ENCODE measurements at regions not wholly inside any gene's neighbourhood (a gene's known extent, or its start where the extent isn't known, plus 50 kb on each side); places are given as distances from the start of the nearest gene placed in this dataset.

DNA sequence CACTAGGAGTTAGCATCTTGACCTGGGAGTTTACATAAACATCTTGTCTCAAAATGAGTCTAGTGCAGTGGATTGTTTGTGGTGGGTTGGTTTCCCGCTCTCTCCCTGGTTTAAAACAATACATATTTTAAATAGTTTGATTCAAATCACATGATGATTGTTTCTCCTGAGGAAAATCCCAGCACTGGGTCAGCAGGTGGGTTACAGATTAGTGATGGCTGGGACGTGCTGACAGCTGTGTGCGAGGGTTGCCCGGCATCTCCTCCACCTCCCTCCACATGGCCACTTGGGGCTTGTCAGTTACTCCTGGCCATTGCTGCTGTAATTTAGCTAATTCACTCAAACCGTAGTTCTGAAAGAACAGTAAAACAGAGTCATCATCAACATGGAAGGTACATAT, 306.4 kb upstream of the CITED2 start:
- TF ChIP-seq, protein P1, sequence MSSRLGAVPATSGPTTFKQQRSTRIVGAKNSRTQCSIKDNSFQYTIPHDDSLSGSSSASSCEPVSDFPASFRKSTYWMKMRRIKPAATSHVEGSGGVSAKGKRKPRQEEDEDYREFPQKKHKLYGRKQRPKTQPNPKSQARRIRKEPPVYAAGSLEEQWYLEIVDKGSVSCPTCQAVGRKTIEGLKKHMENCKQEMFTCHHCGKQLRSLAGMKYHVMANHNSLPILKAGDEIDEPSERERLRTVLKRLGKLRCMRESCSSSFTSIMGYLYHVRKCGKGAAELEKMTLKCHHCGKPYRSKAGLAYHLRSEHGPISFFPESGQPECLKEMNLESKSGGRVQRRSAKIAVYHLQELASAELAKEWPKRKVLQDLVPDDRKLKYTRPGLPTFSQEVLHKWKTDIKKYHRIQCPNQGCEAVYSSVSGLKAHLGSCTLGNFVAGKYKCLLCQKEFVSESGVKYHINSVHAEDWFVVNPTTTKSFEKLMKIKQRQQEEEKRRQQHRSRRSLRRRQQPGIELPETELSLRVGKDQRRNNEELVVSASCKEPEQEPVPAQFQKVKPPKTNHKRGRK (tag; IDR thresholded peaks at IDR 0.05), result no peak
- TF ChIP-seq, protein P2, sequence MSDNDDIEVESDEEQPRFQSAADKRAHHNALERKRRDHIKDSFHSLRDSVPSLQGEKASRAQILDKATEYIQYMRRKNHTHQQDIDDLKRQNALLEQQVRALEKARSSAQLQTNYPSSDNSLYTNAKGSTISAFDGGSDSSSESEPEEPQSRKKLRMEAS (CRISPR knock-in tag; IDR thresholded peaks at IDR 0.05), result no peak
- no peak for TF ChIP-seq MTA3 (IDR thresholded peaks at IDR 0.05; ENCODE audit: borderline replicate concordance)
- no peak for TF ChIP-seq SMC3 (conservative IDR thresholded peaks at IDR 0.05; ENCODE audit: insufficient read depth, low read depth, low read length)
- no peak for TF ChIP-seq POLR2A (conservative IDR thresholded peaks at IDR 0.05)
- no peak for TF ChIP-seq BRCA1 (IDR thresholded peaks at IDR 0.05)
- TF ChIP-seq BRCA1 (CRISPR knock-in tag; IDR thresholded peaks at IDR 0.05), result no peak
- no peak for TF ChIP-seq ARID1B (IDR thresholded peaks at IDR 0.05)
- TF ChIP-seq, protein P3, sequence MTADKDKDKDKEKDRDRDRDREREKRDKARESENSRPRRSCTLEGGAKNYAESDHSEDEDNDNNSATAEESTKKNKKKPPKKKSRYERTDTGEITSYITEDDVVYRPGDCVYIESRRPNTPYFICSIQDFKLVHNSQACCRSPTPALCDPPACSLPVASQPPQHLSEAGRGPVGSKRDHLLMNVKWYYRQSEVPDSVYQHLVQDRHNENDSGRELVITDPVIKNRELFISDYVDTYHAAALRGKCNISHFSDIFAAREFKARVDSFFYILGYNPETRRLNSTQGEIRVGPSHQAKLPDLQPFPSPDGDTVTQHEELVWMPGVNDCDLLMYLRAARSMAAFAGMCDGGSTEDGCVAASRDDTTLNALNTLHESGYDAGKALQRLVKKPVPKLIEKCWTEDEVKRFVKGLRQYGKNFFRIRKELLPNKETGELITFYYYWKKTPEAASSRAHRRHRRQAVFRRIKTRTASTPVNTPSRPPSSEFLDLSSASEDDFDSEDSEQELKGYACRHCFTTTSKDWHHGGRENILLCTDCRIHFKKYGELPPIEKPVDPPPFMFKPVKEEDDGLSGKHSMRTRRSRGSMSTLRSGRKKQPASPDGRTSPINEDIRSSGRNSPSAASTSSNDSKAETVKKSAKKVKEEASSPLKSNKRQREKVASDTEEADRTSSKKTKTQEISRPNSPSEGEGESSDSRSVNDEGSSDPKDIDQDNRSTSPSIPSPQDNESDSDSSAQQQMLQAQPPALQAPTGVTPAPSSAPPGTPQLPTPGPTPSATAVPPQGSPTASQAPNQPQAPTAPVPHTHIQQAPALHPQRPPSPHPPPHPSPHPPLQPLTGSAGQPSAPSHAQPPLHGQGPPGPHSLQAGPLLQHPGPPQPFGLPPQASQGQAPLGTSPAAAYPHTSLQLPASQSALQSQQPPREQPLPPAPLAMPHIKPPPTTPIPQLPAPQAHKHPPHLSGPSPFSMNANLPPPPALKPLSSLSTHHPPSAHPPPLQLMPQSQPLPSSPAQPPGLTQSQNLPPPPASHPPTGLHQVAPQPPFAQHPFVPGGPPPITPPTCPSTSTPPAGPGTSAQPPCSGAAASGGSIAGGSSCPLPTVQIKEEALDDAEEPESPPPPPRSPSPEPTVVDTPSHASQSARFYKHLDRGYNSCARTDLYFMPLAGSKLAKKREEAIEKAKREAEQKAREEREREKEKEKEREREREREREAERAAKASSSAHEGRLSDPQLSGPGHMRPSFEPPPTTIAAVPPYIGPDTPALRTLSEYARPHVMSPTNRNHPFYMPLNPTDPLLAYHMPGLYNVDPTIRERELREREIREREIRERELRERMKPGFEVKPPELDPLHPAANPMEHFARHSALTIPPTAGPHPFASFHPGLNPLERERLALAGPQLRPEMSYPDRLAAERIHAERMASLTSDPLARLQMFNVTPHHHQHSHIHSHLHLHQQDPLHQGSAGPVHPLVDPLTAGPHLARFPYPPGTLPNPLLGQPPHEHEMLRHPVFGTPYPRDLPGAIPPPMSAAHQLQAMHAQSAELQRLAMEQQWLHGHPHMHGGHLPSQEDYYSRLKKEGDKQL (CRISPR knock-in tag; IDR thresholded peaks at IDR 0.05; ENCODE audit: borderline replicate concordance), result no peak
- no peak for TF ChIP-seq RBM34 (IDR thresholded peaks at IDR 0.05; ENCODE audit: borderline replicate concordance, insufficient read depth, low read length)
- TF ChIP-seq PURB (CRISPR knock-in tag; IDR thresholded peaks at IDR 0.05; ENCODE audit: low read depth), result no peak
- TF ChIP-seq, protein P4, sequence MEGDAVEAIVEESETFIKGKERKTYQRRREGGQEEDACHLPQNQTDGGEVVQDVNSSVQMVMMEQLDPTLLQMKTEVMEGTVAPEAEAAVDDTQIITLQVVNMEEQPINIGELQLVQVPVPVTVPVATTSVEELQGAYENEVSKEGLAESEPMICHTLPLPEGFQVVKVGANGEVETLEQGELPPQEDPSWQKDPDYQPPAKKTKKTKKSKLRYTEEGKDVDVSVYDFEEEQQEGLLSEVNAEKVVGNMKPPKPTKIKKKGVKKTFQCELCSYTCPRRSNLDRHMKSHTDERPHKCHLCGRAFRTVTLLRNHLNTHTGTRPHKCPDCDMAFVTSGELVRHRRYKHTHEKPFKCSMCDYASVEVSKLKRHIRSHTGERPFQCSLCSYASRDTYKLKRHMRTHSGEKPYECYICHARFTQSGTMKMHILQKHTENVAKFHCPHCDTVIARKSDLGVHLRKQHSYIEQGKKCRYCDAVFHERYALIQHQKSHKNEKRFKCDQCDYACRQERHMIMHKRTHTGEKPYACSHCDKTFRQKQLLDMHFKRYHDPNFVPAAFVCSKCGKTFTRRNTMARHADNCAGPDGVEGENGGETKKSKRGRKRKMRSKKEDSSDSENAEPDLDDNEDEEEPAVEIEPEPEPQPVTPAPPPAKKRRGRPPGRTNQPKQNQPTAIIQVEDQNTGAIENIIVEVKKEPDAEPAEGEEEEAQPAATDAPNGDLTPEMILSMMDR (IDR thresholded peaks at IDR 0.05 in 2 of 3, conservative IDR thresholded peaks at IDR 0.05 in 1 of 3; ENCODE audit: insufficient read depth in 2 of 3, low read depth in 1 of 3, low read length in 3 of 3), result no peak
- TF ChIP-seq HMG20B (CRISPR knock-in tag; IDR thresholded peaks at IDR 0.05), result no peak

Data from K562 (cell line).